ENCODE measurements at regions not wholly inside any gene's neighbourhood (a gene's known extent, or its start where the extent isn't known, plus 50 kb on each side); places are given as distances from the start of the nearest gene placed in this dataset.
"Not testable (repeated sequence)": the region's sequence is repeated elsewhere in the genome, so short reads cannot be mapped to it uniquely, and the experiment has no call there.

- Histone ChIP-seq H3K4me2 (peak overlapping the region; percentile 3), H3K9me3 (ENCODE audit: low read depth) (no peaks in the 10 kb centered on the region), H3K9ac (no peak overlapping the region), H4K20me1 (ENCODE audit: low read depth) (no peaks in the 10 kb centered on the region), H3K4me3 (no peak overlapping the region), H3K27ac (no peak overlapping the region), H3F3A (ENCODE audit: low read depth) (no peaks in the 10 kb centered on the region), H3K4me1 (peaks cover 19% of the 10 kb centered on the region), H2AFZ (replicated peaks) (no peak overlapping the region), H3K36me3 (no peaks in the 10 kb centered on the region), H3K27me3 (no peaks in the 10 kb centered on the region), H3K79me2 (ENCODE audit: low read depth) (no peaks in the 10 kb centered on the region)
- no peak overlapping the region for H3K4me3 Mint-ChIP-seq
- TF ChIP-seq CTCF (IDR thresholded peaks at IDR 0.05) (no peak), EZH2phosphoT487 (IDR thresholded peaks at IDR 0.05) (no peak), EZH2 (IDR thresholded peaks at IDR 0.05) (no peak)
- H3K4me1 Mint-ChIP-seq: peaks cover 7% of the 10 kb centered on the region
- DNase-seq (ENCODE audit: low spot score): peak; percentile 39
- H3K27me3 Mint-ChIP-seq (ENCODE audit: insufficient read depth, low read depth): peaks cover 5% of the 10 kb centered on the region
- H3K9me3 Mint-ChIP-seq: peaks cover 4% of the 10 kb centered on the region
- no peaks in the 10 kb centered on the region for H3K36me3 Mint-ChIP-seq
- H3K27ac Mint-ChIP-seq: no peak overlapping the region
Measured at GRCh38 chr9:73426269-73426668, 274.6 kb downstream of the ANXA1 start.

DNA sequence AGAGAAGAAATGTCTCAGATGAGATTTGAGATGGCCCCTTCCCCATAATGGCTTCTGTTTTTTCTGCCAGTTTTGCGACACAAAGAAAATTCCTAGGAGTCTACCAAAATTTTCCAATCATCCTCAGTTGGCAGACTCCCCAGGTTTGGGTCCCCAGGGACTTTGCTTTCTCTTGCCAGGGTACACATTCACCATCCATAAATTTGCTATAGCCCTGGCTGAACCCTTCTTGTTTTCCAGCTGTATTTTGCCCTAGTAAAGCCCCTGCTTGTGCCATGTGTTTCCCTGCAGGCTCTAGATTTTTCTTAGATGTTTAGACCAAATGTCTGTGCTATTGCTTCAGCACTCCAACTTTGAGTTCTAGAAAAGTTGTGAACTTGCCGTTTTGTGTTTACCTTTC is 283.2 kb downstream of the ANXA1 start:
- H3K4me1 Mint-ChIP-seq: peaks cover 5% of the 10 kb centered on the region
- no peak overlapping the region for H3K27ac ChIP-seq
- H3K36me3 ChIP-seq: no peaks in the 10 kb centered on the region
- no peak overlapping the region for H3K4me3 Mint-ChIP-seq
- TF ChIP-seq EZH2phosphoT487 (IDR thresholded peaks at IDR 0.05): no peak
- no peak for TF ChIP-seq EZH2 (IDR thresholded peaks at IDR 0.05)
- TF ChIP-seq CTCF (IDR thresholded peaks at IDR 0.05): no peak
- no peak overlapping the region for H3K27ac Mint-ChIP-seq
- H2AFZ ChIP-seq (replicated peaks): no peak overlapping the region
- H3F3A ChIP-seq (ENCODE audit: low read depth): no peaks in the 10 kb centered on the region
- H3K36me3 Mint-ChIP-seq: no peaks in the 10 kb centered on the region
- no peaks in the 10 kb centered on the region for H3K9me3 ChIP-seq (ENCODE audit: low read depth)
- no peak overlapping the region for H3K9ac ChIP-seq
- H3K4me3 ChIP-seq: no peak overlapping the region
- H3K27me3 ChIP-seq: no peaks in the 10 kb centered on the region
- no peaks in the 10 kb centered on the region for H3K9me3 Mint-ChIP-seq
- H3K27me3 Mint-ChIP-seq (ENCODE audit: insufficient read depth, low read depth): no peaks in the 10 kb centered on the region
- H3K79me2 ChIP-seq (ENCODE audit: low read depth): no peaks in the 10 kb centered on the region
- no peak overlapping the region for H3K4me2 ChIP-seq
- no peak for DNase-seq (ENCODE audit: low spot score)
- peaks cover 10% of the 10 kb centered on the region for H3K4me1 ChIP-seq
- H4K20me1 ChIP-seq (ENCODE audit: low read depth): no peaks in the 10 kb centered on the region

GRCh38 chr9:73437758-73438157 is 286.1 kb downstream of the ANXA1 start:
- Histone ChIP-seq H3K27me3 (no peaks in the 10 kb centered on the region), H2AFZ (replicated peaks) (no peak overlapping the region), H3K79me2 (ENCODE audit: low read depth) (no peaks in the 10 kb centered on the region), H3K9ac (no peak overlapping the region), H3K4me2 (no peak overlapping the region), H3K27ac (no peak overlapping the region), H3K4me1 (peaks cover 8% of the 10 kb centered on the region), H3F3A (ENCODE audit: low read depth) (peaks cover 4% of the 10 kb centered on the region), H3K36me3 (no peaks in the 10 kb centered on the region), H3K4me3 (no peak overlapping the region), H4K20me1 (ENCODE audit: low read depth) (no peaks in the 10 kb centered on the region), H3K9me3 (ENCODE audit: low read depth) (no peaks in the 10 kb centered on the region)
- no peak overlapping the region for H3K27ac Mint-ChIP-seq
- no peak for TF ChIP-seq EZH2 (IDR thresholded peaks at IDR 0.05)
- no peak for TF ChIP-seq EZH2phosphoT487 (IDR thresholded peaks at IDR 0.05)
- TF ChIP-seq CTCF (IDR thresholded peaks at IDR 0.05): no peak
- H3K36me3 Mint-ChIP-seq: no peaks in the 10 kb centered on the region
- H3K4me1 Mint-ChIP-seq: peaks cover 11% of the 10 kb centered on the region
- no peaks in the 10 kb centered on the region for H3K27me3 Mint-ChIP-seq (ENCODE audit: insufficient read depth, low read depth)
- H3K4me3 Mint-ChIP-seq: no peak overlapping the region
- no peaks in the 10 kb centered on the region for H3K9me3 Mint-ChIP-seq
- no peak for DNase-seq (ENCODE audit: low spot score)

DNA sequence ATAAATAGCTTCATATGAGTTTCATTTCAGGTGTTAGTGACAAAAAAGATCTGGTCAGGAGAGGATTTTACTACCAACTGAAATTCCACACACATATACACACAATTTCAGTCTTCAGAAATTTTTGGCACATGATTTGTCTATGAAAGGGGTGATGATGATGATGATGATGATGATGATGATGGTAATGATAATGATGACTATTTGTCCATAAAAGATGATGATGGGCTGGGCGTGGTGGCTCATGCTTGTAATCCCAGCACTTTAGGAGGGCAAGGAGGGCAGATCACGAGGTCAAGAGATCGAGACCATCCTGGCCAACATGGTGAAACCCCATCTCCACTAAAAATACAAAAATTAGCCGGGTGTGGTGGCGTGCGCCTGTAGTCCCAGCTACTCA is 288.2 kb downstream of the ANXA1 start:
- H3K79me2 ChIP-seq (ENCODE audit: low read depth); H3K4me1 ChIP-seq; H3K4me2 ChIP-seq; H3K9me3 Mint-ChIP-seq; H3K27ac ChIP-seq; H3K36me3 ChIP-seq; H3K36me3 Mint-ChIP-seq; H3K4me3 Mint-ChIP-seq; H3K9me3 ChIP-seq (ENCODE audit: low read depth); H3K4me3 ChIP-seq; H3K27me3 Mint-ChIP-seq (ENCODE audit: insufficient read depth, low read depth); H3K9ac ChIP-seq; H3K27ac Mint-ChIP-seq; H4K20me1 ChIP-seq (ENCODE audit: low read depth); H2AFZ ChIP-seq (replicated peaks); H3F3A ChIP-seq (ENCODE audit: low read depth); H3K27me3 ChIP-seq; DNase-seq (ENCODE audit: low spot score): not testable (repeated sequence)
- H3K4me1 Mint-ChIP-seq: peaks cover 11% of the 10 kb centered on the region
